ENCODE measurements at regions not wholly inside any gene's neighbourhood (a gene's known extent, or its start where the extent isn't known, plus 50 kb on each side); places are given as distances from the start of the nearest gene placed in this dataset.

DNA sequence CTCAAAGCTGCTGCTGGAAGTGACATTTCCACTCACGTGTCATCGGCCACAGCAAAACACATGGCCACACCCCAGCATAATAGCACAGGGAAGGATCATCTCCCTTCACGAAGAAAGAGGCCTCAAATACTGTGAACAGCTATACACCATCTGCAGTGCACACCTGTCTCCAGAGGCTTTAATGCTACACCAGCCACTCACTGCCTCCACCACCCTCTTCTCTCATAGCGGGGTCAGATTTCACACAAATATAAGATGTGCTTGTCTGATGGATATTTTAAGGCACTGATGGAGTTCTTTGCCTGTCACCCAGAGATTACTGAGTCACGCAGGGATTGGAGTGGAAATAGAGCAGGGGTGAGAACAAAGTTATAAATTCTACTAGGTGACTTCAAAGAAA is 374.0 kb downstream of the ZNF516 start:
- H3K27me3 Mint-ChIP-seq, result no peaks in the 10 kb centered on the region
- H3K4me3 Mint-ChIP-seq, result no peak overlapping the region
- H3K36me3 Mint-ChIP-seq (ENCODE audit: insufficient read depth), result no peaks in the 10 kb centered on the region
- H3K27ac Mint-ChIP-seq, result no peak overlapping the region
- peaks cover 0 to 6% of the 10 kb centered on the region in 2 donors for H3K9me3 Mint-ChIP-seq
- ATAC-seq (replicated peaks) (no peak), DNase-seq (no peak)
- no peaks in the 10 kb centered on the region for H3K4me1 Mint-ChIP-seq (ENCODE audit: low read depth in 2 of 2)

DNA sequence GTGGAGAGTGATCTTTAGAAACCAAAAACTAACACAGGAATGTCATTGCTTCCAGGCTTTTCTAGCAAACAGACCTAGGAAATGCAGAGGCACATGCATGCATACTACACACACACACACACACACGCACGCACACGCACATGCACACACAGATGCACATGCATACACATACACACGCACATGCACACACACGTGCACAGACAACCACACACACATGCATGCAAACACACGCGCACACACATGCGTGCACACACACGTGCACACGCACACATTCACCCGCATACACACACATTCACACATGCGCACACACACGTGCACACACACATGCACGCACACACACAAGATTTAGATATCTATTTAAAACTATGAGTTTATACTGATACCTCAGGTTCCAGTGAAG is 379.5 kb downstream of the ZNF516 start:
- no peaks in the 10 kb centered on the region for H3K9me3 Mint-ChIP-seq
- H3K27ac Mint-ChIP-seq, result no peak overlapping the region
- H3K4me1 Mint-ChIP-seq (ENCODE audit: low read depth in 2 of 2), result no peaks in the 10 kb centered on the region
- peaks cover 0 to 9% of the 10 kb centered on the region in 2 donors for H3K27me3 Mint-ChIP-seq
- DNase-seq (no peak), ATAC-seq (replicated peaks) (no peak)
- H3K36me3 Mint-ChIP-seq (ENCODE audit: insufficient read depth), result no peaks in the 10 kb centered on the region
- no peak overlapping the region for H3K4me3 Mint-ChIP-seq

- peaks cover 0 to 9% of the 10 kb centered on the region in 2 donors for H3K27me3 Mint-ChIP-seq
- no peak overlapping the region for H3K27ac Mint-ChIP-seq
- H3K4me3 Mint-ChIP-seq, result no peak overlapping the region
- ATAC-seq (replicated peaks), result no peak
- peaks cover 4% of the 10 kb centered on the region for H3K36me3 Mint-ChIP-seq (ENCODE audit: insufficient read depth)
- no peaks in the 10 kb centered on the region for H3K9me3 Mint-ChIP-seq
- H3K4me1 Mint-ChIP-seq (ENCODE audit: low read depth in 2 of 2), result no peaks in the 10 kb centered on the region
- no peak for DNase-seq
Observed at GRCh38 chr18:76113101-76113500, 381.9 kb downstream of the ZNF516 start.

DNA sequence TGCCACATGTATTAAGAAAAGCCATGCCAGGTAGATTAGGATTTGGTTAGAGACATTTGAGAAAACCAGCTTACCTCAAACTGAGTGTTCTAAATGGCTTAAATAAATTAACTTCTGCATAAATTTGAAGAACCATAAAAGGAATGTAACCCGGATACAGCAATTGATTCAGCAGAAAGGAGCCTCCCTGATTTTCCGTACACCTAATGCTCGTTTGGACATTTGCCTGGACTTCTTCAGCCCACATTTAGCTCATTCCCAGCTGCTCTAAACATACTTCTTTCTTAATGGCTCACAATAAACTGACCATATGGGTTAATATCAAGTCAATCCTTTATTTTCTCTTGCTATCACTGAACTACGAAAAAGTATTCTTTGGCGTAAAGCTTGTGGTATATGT is 392.4 kb downstream of the ZNF516 start:
- H3K27ac Mint-ChIP-seq, result no peak overlapping the region
- H3K4me3 Mint-ChIP-seq, result no peak overlapping the region
- H3K36me3 Mint-ChIP-seq (ENCODE audit: insufficient read depth), result no peaks in the 10 kb centered on the region
- no peak for DNase-seq
- no peaks in the 10 kb centered on the region for H3K27me3 Mint-ChIP-seq
- H3K9me3 Mint-ChIP-seq, result peaks cover 0 to 2% of the 10 kb centered on the region in 2 donors
- no peak for ATAC-seq (replicated peaks)
- no peaks in the 10 kb centered on the region for H3K4me1 Mint-ChIP-seq (ENCODE audit: low read depth in 2 of 2)

DNA sequence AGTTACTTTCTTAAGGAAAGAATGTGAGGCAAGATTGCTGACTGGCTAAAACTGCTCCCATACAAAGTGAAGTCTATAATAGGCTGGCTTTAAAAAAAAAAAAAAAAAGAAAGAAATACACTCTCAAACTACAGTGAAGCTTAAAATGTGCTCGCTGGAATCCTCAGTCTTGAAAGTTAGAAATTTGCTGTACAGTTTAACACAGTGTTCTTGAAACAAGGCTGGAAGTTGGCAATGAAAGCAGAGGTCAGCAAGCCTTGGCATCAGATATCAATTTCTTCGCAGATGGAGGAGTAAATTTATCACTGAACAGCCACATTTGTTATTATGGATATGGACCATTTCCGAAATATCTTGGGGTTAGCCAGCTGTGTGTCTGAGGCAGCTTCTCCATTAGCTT is 392.9 kb downstream of the ZNF516 start:
- Mint-ChIP-seq H3K4me3 (no peak overlapping the region), H3K36me3 (ENCODE audit: insufficient read depth) (no peaks in the 10 kb centered on the region), H3K4me1 (ENCODE audit: low read depth in 2 of 2) (no peaks in the 10 kb centered on the region), H3K27me3 (no peaks in the 10 kb centered on the region), H3K9me3 (peaks cover 0 to 2% of the 10 kb centered on the region in 2 donors), H3K27ac (no peak overlapping the region)
- ATAC-seq (replicated peaks) (no peak), DNase-seq (no peak)

DNA sequence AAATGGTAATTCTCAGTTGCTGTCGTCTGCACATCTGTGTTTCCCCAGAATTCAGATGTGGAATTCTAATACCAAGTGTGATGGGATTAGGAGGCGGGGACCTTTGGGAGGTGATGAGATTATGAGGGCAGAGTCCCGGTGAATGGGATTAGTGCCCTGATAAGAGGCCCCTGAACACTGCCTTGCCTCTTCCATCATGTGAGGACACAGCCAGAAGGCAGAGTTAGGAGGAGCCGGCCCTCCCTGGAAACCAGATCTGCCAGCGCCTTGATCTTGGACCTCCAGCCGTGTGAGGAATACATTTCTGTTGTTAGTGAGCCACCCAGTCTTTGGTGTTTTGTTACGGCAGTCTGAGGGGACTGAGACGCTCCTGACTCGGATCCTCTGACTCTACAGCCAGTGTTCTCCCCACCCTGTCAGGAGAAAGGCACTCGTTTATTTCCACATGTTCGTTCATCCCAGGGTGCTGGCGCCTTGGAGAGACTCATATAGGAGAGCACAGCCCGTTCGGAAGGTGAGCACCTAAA is 395.0 kb downstream of the ZNF516 start:
- Mint-ChIP-seq H3K4me3 (no peak overlapping the region), H3K36me3 (ENCODE audit: insufficient read depth) (no peaks in the 10 kb centered on the region), H3K27me3 (no peaks in the 10 kb centered on the region), H3K27ac (no peak overlapping the region), H3K4me1 (ENCODE audit: low read depth in 2 of 2) (no peaks in the 10 kb centered on the region), H3K9me3 (peaks cover 2 to 5% of the 10 kb centered on the region in 2 donors)
- DNase-seq (no peak), ATAC-seq (replicated peaks) (no peak)

DNA sequence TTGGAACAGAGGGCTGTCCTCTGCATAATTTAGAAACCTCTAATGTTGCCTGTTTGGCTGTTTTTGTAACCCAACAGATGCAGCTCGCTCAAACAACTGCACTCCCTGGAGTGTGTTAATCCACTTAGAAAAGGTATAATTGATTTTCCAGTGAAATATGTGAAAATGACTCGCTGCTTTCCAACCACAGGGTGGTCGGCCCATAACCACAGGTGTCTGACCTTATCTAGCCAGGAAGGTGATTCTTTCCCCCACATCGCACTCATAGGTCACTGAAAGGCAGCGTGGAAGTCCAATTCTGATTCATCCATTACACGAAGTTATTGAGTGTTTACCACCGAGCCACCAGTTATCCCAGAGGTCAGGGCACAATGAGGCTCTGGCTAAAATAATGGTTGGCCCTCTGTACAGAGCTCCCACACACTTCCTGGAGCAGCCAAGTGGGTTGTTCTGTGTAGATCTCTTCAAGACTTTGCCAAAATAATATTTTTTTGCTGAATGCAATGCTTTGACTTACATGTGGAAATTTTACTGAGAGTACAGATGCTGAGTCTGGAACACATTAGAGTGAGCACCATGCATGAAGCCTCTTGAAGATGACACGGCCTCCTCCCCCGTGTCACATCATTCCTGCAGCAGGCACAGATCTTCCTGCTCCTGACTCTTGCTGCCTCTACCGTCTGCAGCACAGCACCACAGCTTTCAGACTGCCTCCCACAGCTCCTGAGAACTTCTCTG is 396.2 kb downstream of the ZNF516 start:
- ATAC-seq (replicated peaks) (no peak), DNase-seq (no peak)
- H3K9me3 Mint-ChIP-seq, result peaks cover 3 to 16% of the 10 kb centered on the region in 2 donors
- no peaks in the 10 kb centered on the region for H3K36me3 Mint-ChIP-seq (ENCODE audit: insufficient read depth)
- H3K27me3 Mint-ChIP-seq, result no peaks in the 10 kb centered on the region
- H3K4me1 Mint-ChIP-seq (ENCODE audit: low read depth in 2 of 2), result no peaks in the 10 kb centered on the region
- no peak overlapping the region for H3K27ac Mint-ChIP-seq
- no peak overlapping the region for H3K4me3 Mint-ChIP-seq

DNA sequence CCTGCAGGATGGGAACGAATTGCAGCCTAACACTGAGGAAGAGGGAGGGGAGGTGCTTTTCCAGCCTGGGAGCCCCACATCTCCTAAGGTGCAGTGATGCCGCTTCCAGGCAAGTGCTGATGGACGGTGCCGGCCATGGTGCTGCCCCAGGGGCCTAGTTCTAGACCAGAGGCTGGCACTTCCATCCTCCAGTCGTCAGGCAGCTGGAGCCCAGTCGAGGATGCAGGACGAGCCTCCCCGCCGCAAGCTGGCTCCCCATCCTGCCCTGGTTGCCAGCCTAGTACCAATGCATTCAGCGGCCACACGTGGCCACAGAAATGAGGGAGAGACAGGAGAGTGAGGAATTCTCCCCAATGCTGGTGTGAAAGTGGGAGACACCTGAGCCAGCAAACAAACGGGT is 413.5 kb downstream of the ZNF516 start:
- H3K27me3 Mint-ChIP-seq, result no peaks in the 10 kb centered on the region
- H3K4me3 Mint-ChIP-seq, result no peak overlapping the region
- H3K4me1 Mint-ChIP-seq (ENCODE audit: low read depth in 2 of 2), result no peaks in the 10 kb centered on the region
- ATAC-seq (replicated peaks) (no peak), DNase-seq (no peak)
- no peaks in the 10 kb centered on the region for H3K9me3 Mint-ChIP-seq
- H3K36me3 Mint-ChIP-seq (ENCODE audit: insufficient read depth), result no peaks in the 10 kb centered on the region
- H3K27ac Mint-ChIP-seq, result no peak overlapping the region

- no peak for ATAC-seq (replicated peaks)
- no peaks in the 10 kb centered on the region for H3K4me1 Mint-ChIP-seq (ENCODE audit: low read depth in 2 of 2)
- H3K9me3 Mint-ChIP-seq, result no peaks in the 10 kb centered on the region
- no peaks in the 10 kb centered on the region for H3K36me3 Mint-ChIP-seq (ENCODE audit: insufficient read depth)
- no peak overlapping the region for H3K27ac Mint-ChIP-seq
- H3K27me3 Mint-ChIP-seq, result no peaks in the 10 kb centered on the region
- no peak for DNase-seq
- H3K4me3 Mint-ChIP-seq, result no peak overlapping the region
Observed at GRCh38 chr18:76080430-76080829, 414.6 kb downstream of the ZNF516 start.

- Mint-ChIP-seq H3K4me3 (no peak overlapping the region), H3K27ac (no peak overlapping the region), H3K4me1 (ENCODE audit: low read depth in 2 of 2) (no peaks in the 10 kb centered on the region), H3K9me3 (no peaks in the 10 kb centered on the region), H3K27me3 (no peaks in the 10 kb centered on the region), H3K36me3 (ENCODE audit: insufficient read depth) (no peaks in the 10 kb centered on the region)
- DNase-seq (no peak), ATAC-seq (replicated peaks) (no peak)
Observed at GRCh38 chr18:76075777-76076176, 419.3 kb downstream of the ZNF516 start.

GRCh38 chr18:76064998-76065397 is 430.0 kb downstream of the ZNF516 start:
- H3K27me3 Mint-ChIP-seq, result no peaks in the 10 kb centered on the region
- H3K4me1 Mint-ChIP-seq (ENCODE audit: low read depth in 2 of 2), result no peaks in the 10 kb centered on the region
- no peaks in the 10 kb centered on the region for H3K36me3 Mint-ChIP-seq (ENCODE audit: insufficient read depth)
- DNase-seq (no peak), ATAC-seq (replicated peaks) (no peak)
- no peaks in the 10 kb centered on the region for H3K9me3 Mint-ChIP-seq
- no peak overlapping the region for H3K4me3 Mint-ChIP-seq
- no peak overlapping the region for H3K27ac Mint-ChIP-seq

- H3K27me3 Mint-ChIP-seq, result no peaks in the 10 kb centered on the region
- peaks cover 0 to 3% of the 10 kb centered on the region in 2 donors for H3K9me3 Mint-ChIP-seq
- DNase-seq (no peak), ATAC-seq (replicated peaks) (no peak)
- H3K27ac Mint-ChIP-seq, result no peak overlapping the region
- no peaks in the 10 kb centered on the region for H3K4me1 Mint-ChIP-seq (ENCODE audit: low read depth in 2 of 2)
- H3K36me3 Mint-ChIP-seq (ENCODE audit: insufficient read depth), result no peaks in the 10 kb centered on the region
- H3K4me3 Mint-ChIP-seq, result no peak overlapping the region
Observed at GRCh38 chr18:76058146-76058545, 436.9 kb downstream of the ZNF516 start.

DNA sequence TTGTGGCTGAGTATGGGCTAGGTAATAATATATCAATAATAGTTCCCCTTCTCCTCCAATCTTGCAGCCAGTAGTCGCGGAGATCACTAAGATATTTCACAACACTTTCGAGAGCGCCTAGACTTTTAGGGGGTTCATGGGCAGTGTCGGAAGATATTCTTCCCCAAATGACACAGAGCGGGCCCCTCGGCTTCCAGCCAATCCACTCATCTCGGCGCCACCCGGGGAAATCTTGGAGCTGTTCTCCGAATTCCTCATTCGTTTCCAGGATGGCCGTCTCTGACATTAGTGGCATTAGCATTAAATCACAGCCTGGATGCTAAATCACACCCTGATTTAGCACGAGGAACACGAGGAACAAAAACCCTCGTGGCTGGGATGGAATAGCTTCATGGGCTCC is 437.7 kb downstream of the ZNF516 start:
- Mint-ChIP-seq H3K4me1 (ENCODE audit: low read depth in 2 of 2) (no peaks in the 10 kb centered on the region), H3K27me3 (no peaks in the 10 kb centered on the region), H3K9me3 (peaks cover 0 to 3% of the 10 kb centered on the region in 2 donors), H3K36me3 (ENCODE audit: insufficient read depth) (no peaks in the 10 kb centered on the region), H3K4me3 (no peak overlapping the region), H3K27ac (no peak overlapping the region)
- ATAC-seq (replicated peaks) (no peak), DNase-seq (no peak)

GRCh38 chr18:76056471-76057110 is 438.5 kb downstream of the ZNF516 start:
- no peaks in the 10 kb centered on the region for H3K27me3 Mint-ChIP-seq
- H3K4me1 Mint-ChIP-seq (ENCODE audit: low read depth in 2 of 2), result no peaks in the 10 kb centered on the region
- peaks cover 0 to 3% of the 10 kb centered on the region in 2 donors for H3K9me3 Mint-ChIP-seq
- no peak overlapping the region for H3K4me3 Mint-ChIP-seq
- DNase-seq (no peak), ATAC-seq (replicated peaks) (no peak)
- H3K27ac Mint-ChIP-seq, result no peak overlapping the region
- H3K36me3 Mint-ChIP-seq (ENCODE audit: insufficient read depth), result no peaks in the 10 kb centered on the region

Measured in effector memory CD8-positive, alpha-beta T cell (primary cell).